CD4-positive, alpha-beta T cell treated with Interferon gamma for 1 hour (primary cell): ENCODE measurements at regions not wholly inside any gene's neighbourhood (a gene's known extent, or its start where the extent isn't known, plus 50 kb on each side); places are given as distances from the start of the nearest gene placed in this dataset.
"Not testable (repeated sequence)": the region's sequence is repeated elsewhere in the genome, so short reads cannot be mapped to it uniquely, and the experiment has no call there.

Source experiments
- DNase-seq: peaks from one replicate; pipeline ENCODE4 v3.0.0-alpha.2; 2020

DNA sequence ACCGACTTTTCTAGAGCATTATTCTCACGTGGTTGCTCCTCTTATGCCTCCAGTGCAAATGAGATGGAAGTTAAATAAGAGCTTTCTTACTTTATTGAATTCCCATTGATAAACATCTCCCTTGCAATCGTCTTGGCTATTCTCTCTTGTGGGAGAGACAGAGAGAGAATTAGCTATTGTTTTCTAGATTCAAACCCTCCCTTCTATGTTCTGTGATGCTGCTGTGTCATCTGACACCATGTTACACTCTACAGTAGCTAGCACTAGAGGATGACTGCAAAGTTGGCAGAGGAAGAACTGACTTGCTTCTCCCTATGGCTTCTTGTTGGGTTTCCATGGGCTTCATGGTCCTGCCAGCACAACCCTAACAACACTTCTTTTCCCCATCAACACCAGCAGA, 134.6 kb upstream of the RANBP3L start:
- no peak for DNase-seq

DNA sequence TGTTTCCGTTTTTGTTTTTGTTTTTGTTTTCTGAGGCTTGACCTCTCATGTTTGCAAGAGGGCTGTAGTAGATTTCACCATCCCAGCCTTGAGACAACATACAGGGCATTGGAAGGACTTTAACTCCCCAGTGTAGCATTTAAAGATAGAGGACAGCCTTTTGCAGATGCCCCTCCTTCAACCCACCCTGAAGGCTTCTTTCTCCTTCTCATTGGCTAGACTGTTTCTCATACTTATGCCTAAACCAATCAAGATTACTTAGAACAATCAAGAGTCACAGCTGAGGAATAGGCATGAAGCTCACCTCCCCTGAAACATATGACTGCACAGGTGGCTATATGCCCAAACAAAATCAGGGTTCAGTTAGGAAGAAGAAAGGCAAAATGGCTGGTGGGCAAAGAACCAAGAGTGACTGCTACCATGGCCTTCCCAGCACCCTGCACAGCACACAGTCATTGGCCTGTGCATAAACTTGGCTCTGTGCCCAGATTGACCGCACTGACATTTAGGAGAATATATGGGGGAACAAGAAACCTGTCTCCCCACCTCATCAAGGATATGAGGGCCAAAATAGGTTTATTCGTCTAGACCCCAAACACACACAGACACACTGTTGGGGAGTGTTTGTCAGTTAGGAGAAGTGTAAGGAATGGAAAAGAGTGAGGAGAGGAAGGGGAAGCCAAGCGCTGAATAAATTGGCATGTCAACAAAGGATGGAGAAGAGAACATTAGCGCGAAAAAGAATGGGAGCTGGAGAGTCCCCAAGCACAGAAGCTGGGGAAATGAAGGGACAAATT, 137.3 kb upstream of the RANBP3L start:
- no peak for DNase-seq

DNA sequence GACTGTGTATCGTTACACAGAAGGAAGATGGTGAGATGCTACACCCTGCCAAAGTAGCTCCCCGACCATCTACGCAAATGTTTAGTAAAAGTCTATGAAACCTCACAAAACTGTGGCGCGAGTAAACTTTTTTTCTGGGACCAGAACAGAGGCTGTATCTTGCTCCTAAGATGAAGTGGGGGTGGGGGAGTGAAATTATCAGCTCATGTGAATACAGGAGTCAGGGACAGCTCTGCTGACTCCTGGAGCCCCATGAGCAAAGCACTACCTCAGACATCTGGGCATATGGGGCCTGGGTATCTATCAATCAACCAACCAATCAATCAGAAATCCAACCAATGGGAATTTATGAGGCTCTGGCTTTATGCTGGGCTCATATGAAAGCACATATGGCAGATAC, 138.6 kb upstream of the RANBP3L start:
- DNase-seq, result no peak

DNA sequence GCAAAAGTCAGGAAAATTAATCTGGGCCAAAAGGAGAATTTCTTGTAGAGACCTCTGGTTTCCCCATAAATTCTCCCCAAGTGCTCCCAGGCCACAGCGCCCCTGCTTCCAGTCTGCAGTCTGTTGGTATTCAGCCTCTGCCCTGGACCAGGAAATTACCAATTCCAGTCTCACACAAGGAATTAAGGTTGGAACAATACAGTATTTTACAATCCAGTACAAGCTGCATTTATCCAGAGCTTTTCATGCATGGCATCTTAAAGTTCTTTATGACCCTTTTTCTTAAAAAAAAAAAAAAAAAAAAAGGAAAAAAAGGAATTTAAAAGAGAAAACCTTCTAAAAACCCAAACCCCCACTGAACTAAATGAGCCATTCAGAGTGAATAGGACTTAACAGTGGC, 139.6 kb upstream of the RANBP3L start:
- no peak for DNase-seq

DNA sequence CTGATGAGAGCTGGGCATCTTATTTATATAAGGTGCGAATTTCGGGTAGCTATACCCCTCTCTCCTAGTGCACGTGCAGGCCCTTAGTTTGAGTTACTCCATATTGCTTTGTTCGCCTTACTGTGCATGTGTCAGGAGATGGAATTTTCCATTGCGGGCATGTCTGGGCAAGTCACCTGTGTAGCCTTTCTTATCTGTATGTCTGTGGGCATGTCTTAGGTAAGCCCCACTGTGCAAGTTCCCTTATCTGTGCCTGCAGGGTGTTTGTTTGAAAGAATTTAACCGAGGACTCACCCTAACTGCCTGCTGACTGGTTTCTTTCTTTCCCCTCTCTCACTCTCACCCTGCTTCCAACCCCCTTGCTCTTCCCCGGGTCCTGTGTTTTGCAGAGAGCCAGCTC, 140.7 kb upstream of the RANBP3L start:
- no peak for DNase-seq

DNA sequence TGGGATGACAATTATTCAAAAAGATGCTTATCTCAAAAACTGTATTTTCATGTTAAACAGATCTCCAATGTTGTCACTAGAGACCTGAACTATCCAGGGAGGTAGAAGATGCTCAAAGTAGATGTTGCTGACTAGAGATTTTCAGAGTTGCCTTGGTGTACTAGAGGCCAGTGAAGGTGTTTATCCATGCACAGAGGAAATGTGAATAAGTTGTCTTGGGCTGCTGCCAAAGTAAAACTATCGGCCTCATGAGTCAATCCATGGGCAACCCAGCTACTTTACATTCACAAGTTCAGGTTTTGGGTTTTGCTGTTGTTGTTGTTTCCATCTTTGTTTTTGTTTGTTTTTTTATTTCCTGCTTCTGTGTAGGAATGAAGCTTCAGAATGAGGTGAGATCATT, 141.1 kb upstream of the RANBP3L start:
- DNase-seq, result no peak

DNA sequence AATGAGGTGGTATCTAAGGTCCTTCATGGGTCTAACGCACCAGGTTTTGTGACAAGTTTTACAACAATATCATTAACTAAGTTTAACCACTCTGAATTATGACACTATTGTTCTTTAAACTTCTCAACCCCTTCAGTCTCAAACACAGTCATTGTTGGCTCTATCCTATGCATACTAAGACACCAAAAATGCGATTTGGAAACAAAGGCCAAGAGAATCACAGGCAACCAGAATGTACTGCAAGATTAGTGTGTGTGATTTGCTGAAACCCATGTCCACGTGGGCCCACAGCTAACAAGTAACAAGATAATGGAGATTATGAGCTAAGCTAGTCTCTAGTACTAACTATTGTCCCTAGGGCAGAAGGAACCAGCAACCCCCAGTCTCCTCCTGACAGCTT, 142.2 kb upstream of the RANBP3L start:
- no peak for DNase-seq

DNA sequence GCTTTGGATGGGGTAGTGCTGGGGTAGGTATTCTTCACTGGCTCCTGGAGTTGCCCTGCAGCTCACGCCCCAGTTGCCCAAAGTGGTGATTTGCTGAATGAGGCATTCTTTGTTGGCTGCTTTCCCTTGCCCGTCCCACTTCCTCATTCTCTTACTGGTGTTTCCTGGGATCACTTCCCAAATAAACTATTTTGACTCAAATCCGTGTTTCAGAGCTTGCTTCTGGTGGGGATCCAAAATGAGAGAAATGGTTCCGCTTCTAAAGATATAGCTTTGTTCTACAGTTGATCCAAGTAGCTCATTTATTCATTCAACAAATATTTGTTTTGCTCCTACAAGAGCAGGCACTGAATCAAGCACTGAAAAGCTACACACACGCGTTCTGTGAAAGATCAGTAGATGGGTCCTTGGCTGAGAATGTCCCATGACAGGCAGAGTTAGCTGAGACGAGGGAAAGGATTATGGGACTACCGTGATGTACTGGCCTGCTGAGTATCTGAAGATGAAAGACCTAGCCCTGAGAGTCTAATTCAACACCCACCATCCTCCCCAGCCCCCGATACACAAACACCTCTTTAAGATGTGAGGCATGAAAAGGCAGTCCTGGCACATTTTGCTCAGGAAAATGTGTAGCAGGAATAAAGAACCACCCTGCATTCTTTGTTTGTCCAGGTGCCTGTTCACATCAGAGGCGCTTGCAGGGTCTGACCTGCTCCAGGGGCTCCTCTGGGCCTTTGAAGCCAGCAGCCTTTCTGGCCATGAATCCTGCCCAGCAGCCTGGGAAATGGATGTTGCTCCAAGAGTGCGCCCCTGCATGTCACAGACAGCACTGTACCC, 143.1 kb upstream of the RANBP3L start:
- DNase-seq, result no peak

DNA sequence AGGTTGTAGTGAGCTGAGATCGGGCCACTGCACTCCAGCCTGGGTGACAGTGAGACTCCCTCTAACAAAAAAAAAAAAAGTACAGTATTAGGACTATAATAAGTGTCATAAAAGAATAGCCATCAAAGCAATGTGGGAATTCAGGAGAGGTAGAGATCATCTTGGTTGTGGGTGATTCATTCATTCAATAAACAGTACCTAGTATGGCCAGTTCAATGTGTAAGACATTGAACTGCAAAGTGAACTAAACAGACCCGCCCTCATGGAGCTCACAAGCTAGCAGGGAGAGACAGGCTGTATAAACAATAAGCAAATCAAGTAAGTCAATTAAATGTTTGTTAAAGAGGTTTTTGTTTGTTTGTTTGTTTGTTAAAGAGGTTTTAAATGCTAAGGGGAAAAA, 146.1 kb upstream of the RANBP3L start:
- DNase-seq, result no peak

DNA sequence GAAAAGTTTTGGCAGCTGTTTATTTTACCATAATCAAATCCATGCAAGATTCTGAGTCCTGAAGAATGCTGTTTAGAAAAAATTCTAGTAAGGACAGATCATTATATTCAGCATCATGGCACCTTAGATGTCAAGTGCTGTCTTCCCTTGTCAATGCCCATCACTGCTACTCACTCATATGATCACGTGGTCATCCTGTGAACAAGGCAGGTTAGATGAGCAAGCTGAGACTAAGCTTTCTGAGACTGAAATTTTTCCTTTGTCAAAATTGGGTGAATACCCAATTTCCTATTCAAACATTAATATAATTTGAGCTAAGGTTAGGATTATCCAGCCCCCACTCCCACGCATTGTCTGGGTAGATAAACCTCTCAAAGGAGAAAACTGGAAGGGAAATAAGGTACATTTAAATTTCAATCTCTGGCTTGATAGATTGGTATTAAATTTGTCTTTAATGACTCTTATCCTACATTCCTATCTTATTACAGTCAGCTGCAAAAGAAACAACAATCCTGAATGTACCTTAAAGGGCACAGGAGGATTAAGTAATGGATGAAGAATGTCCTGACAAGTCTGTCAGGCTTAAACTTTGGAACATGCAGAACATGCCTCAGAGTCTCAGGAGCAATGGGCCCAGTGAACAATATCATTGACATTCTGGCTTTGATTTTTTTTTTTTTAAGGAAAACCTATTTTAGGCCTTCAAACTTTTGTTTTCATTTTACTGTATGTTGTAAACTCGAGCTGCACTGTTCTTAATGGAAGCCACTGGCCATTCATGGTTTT, 148.7 kb upstream of the RANBP3L start:
- no peak for DNase-seq

DNA sequence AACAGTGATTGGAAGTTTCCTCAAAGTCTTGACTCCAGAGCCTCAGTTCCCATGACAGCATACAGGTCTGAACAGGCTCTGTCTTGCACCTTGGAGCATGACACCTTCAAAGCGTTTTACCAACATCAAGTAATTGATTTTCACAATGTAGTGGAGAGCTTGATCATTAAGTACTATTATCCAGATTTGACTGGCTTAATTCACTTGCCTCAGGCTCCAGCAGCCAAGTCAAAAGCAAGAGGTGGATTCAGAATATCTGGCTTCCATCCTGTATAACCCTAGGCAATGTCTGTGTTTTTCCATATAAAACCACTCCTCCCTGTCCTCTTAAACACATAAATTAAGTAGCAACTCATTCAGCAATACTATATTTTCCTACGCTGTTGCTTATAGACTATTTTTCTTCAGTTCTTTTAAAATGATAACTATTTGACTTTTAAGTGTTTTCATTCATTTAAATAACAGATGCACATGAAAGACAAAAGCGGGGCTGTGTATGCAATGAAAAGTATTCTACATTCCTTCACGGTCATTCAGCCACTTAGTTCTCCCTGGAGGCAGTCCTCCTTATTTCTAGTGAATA, 150.8 kb upstream of the RANBP3L start:
- DNase-seq, result no peak

DNA sequence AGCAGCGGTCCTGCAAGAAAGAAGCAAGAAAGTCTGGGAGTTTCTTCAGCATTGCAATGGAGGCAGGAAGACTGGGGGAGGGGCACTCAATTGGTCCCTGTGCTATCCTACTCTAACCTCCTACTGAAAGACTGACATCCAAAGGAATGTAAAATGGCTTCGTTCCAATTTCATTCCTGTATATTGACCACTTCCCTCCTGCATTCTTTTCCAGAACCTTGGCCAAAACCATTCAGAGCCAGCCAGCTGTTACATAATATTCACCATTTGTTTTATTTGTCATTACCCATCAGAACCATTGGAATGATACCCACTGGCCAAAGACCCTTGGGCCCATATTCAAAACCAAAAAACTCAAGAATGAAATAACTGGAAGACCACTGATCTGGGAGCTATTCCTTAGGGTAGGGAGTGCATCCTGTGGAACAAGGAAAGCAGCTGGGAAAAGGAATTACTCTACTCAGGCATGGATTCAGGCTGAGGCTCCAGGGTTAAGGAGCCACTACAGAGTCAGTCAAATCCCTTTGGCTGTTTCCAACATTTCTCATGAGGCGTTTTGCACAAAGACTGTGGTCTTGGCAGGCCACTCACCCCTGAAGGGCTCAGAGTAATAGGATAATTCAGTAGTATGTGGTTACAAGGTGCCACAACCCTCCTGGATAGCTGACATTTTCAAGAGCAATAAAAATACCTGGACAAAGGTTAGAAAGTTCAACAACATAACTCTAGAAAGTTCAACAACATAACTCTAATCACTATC, 148.7 kb upstream of the SLC1A3 start:
- no peak for DNase-seq

DNA sequence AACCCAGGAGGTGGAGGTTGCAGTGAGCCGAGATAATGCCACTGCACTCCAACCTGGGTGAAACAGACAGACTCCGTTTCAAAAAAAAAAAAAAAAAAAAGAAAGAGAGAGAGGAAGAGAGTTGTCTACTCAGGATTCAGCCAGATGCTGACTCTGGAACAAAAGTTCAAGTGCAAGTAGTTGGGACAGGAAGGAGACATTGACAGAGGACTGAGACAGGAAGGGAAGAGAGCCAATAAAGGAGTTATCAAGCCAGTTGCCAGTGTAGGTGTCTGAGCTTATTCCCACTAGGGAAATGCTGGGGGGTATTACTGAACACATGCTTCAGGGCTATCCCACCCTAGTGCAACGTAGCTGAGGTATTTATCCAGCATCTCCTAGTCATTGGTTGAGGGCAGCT, 147.7 kb upstream of the SLC1A3 start:
- no peak for DNase-seq

DNA sequence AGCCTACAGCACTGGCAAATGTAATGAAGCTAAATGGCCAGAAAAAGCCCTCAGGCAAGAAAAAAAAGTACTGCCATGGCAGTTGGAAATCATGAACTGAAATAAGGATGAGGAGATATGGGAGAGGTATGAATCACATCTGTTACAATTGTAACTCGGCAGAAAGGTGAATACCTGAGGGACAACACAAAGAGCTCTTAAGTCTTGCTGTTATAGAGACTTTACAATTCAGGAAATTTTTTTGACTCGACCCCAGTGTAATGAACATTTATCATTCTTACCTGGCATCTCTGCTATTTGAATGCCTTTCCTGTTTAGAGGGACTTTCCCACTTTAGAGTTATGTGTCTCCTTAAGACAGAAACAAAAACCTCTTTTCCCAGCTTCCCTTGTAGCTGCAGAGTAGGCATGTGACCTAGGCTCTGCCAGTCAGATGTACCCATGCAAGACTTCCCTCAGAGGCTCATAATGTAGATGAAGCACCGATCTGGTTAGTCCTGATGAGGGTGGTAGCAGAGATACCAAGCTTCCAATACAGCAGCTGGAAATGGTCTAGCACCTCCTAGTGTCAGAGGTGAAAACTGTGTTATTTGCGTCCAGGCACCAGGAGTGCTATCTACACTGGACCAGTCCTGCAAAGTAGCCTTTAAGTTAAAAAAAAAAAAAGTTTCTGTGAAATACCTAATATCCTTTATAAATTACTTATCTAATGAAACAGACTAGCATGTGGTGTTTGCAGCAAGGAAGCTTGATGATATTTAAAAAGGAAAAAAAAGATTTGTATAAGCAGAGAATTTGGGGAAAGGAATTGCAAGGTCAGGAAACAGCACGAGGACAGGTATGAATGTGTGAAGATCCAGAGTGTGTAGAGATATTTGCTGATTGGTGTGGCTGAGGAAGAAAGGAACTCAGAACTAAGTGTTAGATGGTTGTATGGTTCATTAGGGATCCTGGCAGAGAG, 146.9 kb upstream of the SLC1A3 start:
- DNase-seq, result no peak

DNA sequence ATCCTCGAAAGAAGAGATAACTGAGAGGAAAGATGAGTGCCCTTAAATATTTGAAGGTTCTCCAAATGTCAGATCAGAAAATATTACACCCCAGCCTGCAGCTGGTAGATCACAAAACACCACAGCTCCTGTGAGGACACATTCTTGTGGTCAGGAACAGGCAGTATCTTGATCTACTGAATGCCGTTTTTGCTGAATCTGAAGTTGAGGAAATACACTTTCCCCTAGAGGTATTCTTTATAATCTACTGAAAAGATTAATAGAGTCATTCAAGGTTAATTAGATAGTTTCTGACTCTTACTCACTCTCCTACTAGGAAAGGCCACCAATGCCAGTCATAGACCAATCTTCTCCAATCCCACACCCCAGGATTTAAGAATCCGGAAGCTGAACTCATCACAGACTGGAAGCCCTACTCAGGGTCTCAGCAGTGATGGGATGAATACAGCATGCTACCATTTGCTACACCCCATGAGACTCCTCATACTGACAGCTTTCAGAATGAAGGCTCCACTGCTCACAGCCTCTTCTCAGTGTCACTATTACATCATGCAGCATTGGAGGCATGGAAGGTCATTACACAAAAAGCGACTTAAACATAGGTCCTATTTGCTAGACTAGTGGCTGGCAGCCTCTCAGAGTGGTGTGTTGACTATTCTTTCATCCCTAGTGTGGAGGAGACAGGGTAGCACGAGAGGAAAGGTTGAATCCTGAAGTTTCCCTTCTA, 143.9 kb upstream of the SLC1A3 start:
- DNase-seq, result no peak

DNA sequence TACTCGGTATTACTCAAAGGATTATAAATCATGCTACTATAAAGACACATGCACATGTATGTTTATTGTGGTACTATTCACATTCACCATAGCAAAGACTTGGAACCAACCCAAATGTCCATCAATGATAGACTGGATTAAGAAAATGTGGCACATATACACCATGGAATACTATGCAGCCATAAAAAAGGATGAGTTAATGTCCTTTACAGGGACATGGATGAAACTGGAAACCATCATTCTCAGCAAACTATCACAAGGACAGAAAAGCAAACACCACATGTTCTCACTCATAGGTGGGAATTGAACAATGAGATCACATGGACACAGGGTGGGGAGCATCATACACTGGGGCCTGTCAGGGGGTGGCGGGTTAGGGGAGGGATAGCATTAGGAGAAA, 130.5 kb upstream of the SLC1A3 start:
- not testable (repeated sequence) for DNase-seq

DNA sequence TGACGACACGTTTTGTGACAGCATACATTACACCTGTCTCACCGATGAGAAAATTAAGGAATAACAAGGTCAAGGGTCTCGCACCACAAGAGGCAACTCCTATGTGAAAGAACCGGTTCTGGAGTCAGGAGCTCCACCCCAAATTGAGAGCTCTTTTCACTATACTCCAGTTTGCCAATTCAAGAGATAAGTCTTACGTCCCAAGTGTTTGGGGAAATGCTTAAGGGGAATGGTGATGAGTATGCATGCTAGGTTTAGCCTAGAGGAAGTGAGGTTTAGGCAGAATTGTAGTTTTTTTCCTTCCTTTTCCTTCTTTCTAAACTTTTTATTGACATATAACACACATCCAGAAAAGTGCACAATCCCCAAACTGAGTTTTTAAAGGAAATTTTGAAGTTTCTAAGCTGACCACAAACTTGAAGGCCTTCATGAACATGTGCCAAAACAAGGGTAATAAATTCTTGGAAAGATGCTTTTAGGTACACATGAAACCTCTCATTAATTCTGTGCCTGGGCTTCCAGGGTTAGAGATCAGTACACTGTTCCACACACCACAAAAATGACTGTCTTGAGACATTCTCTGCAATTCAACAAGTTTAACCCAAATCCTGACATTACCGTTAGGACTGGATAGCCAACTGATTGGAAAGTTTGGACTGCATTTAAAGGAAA, 127.6 kb upstream of the SLC1A3 start:
- no peak for DNase-seq

DNA sequence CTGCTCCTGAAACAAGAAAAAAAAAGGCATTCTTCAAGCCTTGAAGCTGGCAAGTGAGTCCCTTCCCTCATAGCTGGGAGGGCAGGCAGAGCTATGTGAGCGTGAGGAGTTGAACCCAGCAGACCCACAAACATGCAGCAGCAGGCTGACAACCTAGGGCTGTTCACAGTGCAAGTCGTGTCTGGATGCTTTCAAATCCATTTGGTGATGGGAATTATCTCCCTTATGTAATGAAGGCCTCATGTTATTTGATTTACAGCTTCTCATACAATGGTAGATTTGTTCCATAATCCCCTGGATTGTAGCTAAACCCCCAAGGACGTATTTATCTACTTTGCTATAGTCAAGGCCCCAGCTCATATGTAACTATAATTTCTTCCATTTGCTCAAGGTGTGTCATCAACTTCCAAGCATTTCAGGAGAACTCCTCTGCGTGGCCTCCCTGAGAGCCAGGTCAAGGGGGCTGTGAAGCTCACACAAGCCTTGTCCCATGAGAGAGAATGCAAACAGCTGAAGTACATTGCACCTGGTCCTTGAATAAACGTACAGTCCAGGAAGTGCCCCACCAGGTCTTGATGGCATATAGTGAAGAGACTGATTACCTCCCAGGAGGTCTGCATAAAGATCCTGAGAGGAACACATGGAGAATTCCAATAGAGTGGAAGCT, 124.8 kb upstream of the SLC1A3 start:
- DNase-seq, result no peak

DNA sequence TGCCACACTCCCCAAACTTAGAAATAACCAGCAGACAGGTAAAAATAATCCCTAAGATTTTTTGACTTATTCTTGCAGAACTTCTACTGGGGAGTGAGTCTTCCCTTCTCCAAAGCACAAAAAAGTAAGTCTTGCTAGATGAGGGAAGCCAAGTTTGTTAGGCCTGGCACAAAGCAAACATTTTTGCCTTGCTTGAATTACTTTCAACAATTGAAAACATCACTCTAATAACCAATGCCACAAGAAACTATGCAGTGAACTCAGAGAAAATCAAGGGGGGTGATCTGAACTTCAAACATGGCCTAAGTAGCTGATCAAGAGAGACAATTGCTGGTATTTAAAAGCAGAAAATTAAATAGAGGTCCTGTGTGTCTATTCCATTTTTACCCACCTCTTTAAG, 123.6 kb upstream of the SLC1A3 start:
- DNase-seq, result no peak
